ENCODE measurements at regions not wholly inside any gene's neighbourhood (a gene's known extent, or its start where the extent isn't known, plus 50 kb on each side); places are given as distances from the start of the nearest gene placed in this dataset.

- no peak overlapping the region for H3K4me3 ChIP-seq (replicated peaks in 1 of 3)
- no peaks in the 10 kb centered on the region for H3K9me3 ChIP-seq
- WGBS, 2 donors = 96 to 100% methylated on average over 1 of the region's 1 CpG
- no peak overlapping the region for H3K27ac ChIP-seq
- H3K4me1 ChIP-seq = no peaks in the 10 kb centered on the region
- no peak for DNase-seq
- intact Hi-C loops (cut with DNase I) = no loop called here
- H3K36me3 ChIP-seq = no peaks in the 10 kb centered on the region
- no peaks in the 10 kb centered on the region for H3K27me3 ChIP-seq
- TF ChIP-seq POLR2A (IDR thresholded peaks at IDR 0.05) = no peak
- TF ChIP-seq CTCF (IDR thresholded peaks at IDR 0.05) = no peak
Measured at GRCh38 chr9:27732494-27732893, 159.2 kb upstream of the C9orf72 start.

GRCh38 chr9:27743490-27743889, 170.2 kb upstream of the C9orf72 start:
- TF ChIP-seq CTCF (IDR thresholded peaks at IDR 0.05) (no peak), POLR2A (IDR thresholded peaks at IDR 0.05) (no peak)

GRCh38 chr9:27747450-27747849, 174.2 kb upstream of the C9orf72 start:
- H3K9me3 ChIP-seq = no peaks in the 10 kb centered on the region
- intact Hi-C loops (cut with DNase I) = no loop called here
- 55 to 70% methylated on average over 1 of the region's 1 CpG for WGBS, 2 donors

More at GRCh38 chr9:27743490-27743889, 170.2 kb upstream of the C9orf72 start:
- H3K9me3 ChIP-seq = no peaks in the 10 kb centered on the region
- WGBS, 2 donors = 80 to 86% methylated on average over 1 of the region's 1 CpG
- intact Hi-C loops (cut with DNase I) = no loop called here
- no peak overlapping the region for H3K27ac ChIP-seq
- H3K4me3 ChIP-seq (replicated peaks in 1 of 3) = no peak overlapping the region
- no peaks in the 10 kb centered on the region for H3K27me3 ChIP-seq
- DNase-seq = no peak
- no peaks in the 10 kb centered on the region for H3K4me1 ChIP-seq
- H3K36me3 ChIP-seq = no peaks in the 10 kb centered on the region

GRCh38 chr9:27749838-27750237, 176.6 kb upstream of the C9orf72 start:
- intact Hi-C loops (cut with DNase I) = no loop called here
- H3K27ac ChIP-seq = no peak overlapping the region
- no peak overlapping the region for H3K4me3 ChIP-seq (replicated peaks in 1 of 3)
- TF ChIP-seq CTCF (IDR thresholded peaks at IDR 0.05) (no peak), POLR2A (IDR thresholded peaks at IDR 0.05) (no peak)
- H3K27me3 ChIP-seq = no peaks in the 10 kb centered on the region
- no peaks in the 10 kb centered on the region for H3K36me3 ChIP-seq
- no peak for DNase-seq
- no peaks in the 10 kb centered on the region for H3K4me1 ChIP-seq
- H3K9me3 ChIP-seq = no peaks in the 10 kb centered on the region
- 73% methylated on average over 2 of the region's 2 CpGs for WGBS, 2 donors

More at GRCh38 chr9:27747450-27747849, 174.2 kb upstream of the C9orf72 start:
- H3K4me3 ChIP-seq (replicated peaks in 1 of 3) = no peak overlapping the region
- H3K36me3 ChIP-seq = no peaks in the 10 kb centered on the region
- TF ChIP-seq CTCF (IDR thresholded peaks at IDR 0.05) (no peak), POLR2A (IDR thresholded peaks at IDR 0.05) (no peak)
- no peaks in the 10 kb centered on the region for H3K4me1 ChIP-seq
- no peak for DNase-seq
- no peak overlapping the region for H3K27ac ChIP-seq
- H3K27me3 ChIP-seq = no peaks in the 10 kb centered on the region

GRCh38 chr9:27750566-27750965, 177.3 kb upstream of the C9orf72 start:
- Histone ChIP-seq H3K27me3 (no peaks in the 10 kb centered on the region), H3K9me3 (no peaks in the 10 kb centered on the region), H3K4me1 (no peaks in the 10 kb centered on the region), H3K27ac (no peak overlapping the region), H3K36me3 (no peaks in the 10 kb centered on the region), H3K4me3 (replicated peaks in 1 of 3) (no peak overlapping the region)
- 83 to 88% methylated on average over 3 of the region's 3 CpGs for WGBS, 2 donors
- intact Hi-C loops (cut with DNase I) = no loop called here
- TF ChIP-seq POLR2A (IDR thresholded peaks at IDR 0.05) (no peak), CTCF (IDR thresholded peaks at IDR 0.05) (no peak)
- no peak for DNase-seq

Measured in thyroid gland (tissue), 4 donors.